ENCODE measurements at regions not wholly inside any gene's neighbourhood (a gene's known extent, or its start where the extent isn't known, plus 50 kb on each side); places are given as distances from the start of the nearest gene placed in this dataset.

- Histone ChIP-seq H3K79me2 (ENCODE audit: insufficient read depth, low read length) (no peaks in the 10 kb centered on the region), H3K36me3 (ENCODE audit: insufficient read depth, low read length) (no peaks in the 10 kb centered on the region), H3K4me2 (ENCODE audit: low read depth, low read length, poor library complexity, severe bottlenecking) (no peak overlapping the region), H3F3A (ENCODE audit: low read depth) (no peaks in the 10 kb centered on the region), H4K20me1 (ENCODE audit: insufficient read depth, low read length, poor library complexity, severe bottlenecking) (no peaks in the 10 kb centered on the region), H2AFZ (ENCODE audit: low read length) (no peak overlapping the region), H3K9ac (ENCODE audit: low read depth, low read length, poor library complexity, severe bottlenecking) (no peak overlapping the region), H3K9me3 (ENCODE audit: insufficient read depth, low read depth, low read length) (no peaks in the 10 kb centered on the region), H3K9me2 (replicated peaks; ENCODE audit: low read depth, low read length) (no peaks in the 10 kb centered on the region), H3K27me3 (ENCODE audit: insufficient read depth, low read length, poor library complexity, severe bottlenecking) (no peaks in the 10 kb centered on the region), H3K4me1 (ENCODE audit: insufficient read depth, low read length, poor library complexity, severe bottlenecking) (no peaks in the 10 kb centered on the region), H3K4me3 (ENCODE audit: low read length, poor library complexity, severe bottlenecking) (no peak overlapping the region)
- TF ChIP-seq EZH2phosphoT487 (IDR thresholded peaks at IDR 0.05; ENCODE audit: borderline replicate concordance) = no peak
- no peak for TF ChIP-seq CTCF (conservative IDR thresholded peaks at IDR 0.05; ENCODE audit: low read length)
Observed at GRCh38 chrX:42857766-42858165, 79.8 kb upstream of the PPP1R2C start.

- H2AFZ ChIP-seq (ENCODE audit: low read length) = no peak overlapping the region
- no peak overlapping the region for H3K4me2 ChIP-seq (ENCODE audit: low read depth, low read length, poor library complexity, severe bottlenecking)
- TF ChIP-seq CTCF (conservative IDR thresholded peaks at IDR 0.05; ENCODE audit: low read length) (no peak), EZH2phosphoT487 (IDR thresholded peaks at IDR 0.05; ENCODE audit: borderline replicate concordance) (no peak)
- H3K36me3 ChIP-seq (ENCODE audit: insufficient read depth, low read length) = no peaks in the 10 kb centered on the region
- H4K20me1 ChIP-seq (ENCODE audit: insufficient read depth, low read length, poor library complexity, severe bottlenecking) = no peaks in the 10 kb centered on the region
- no peaks in the 10 kb centered on the region for H3K79me2 ChIP-seq (ENCODE audit: insufficient read depth, low read length)
- peaks cover 7% of the 10 kb centered on the region for H3K4me1 ChIP-seq (ENCODE audit: insufficient read depth, low read length, poor library complexity, severe bottlenecking)
- no peaks in the 10 kb centered on the region for H3K27me3 ChIP-seq (ENCODE audit: insufficient read depth, low read length, poor library complexity, severe bottlenecking)
- H3K4me3 ChIP-seq (ENCODE audit: low read length, poor library complexity, severe bottlenecking) = no peak overlapping the region
- H3K9me3 ChIP-seq (ENCODE audit: insufficient read depth, low read depth, low read length) = no peaks in the 10 kb centered on the region
- no peak overlapping the region for H3K9ac ChIP-seq (ENCODE audit: low read depth, low read length, poor library complexity, severe bottlenecking)
- H3F3A ChIP-seq (ENCODE audit: low read depth) = no peaks in the 10 kb centered on the region
- no peaks in the 10 kb centered on the region for H3K9me2 ChIP-seq (replicated peaks; ENCODE audit: low read depth, low read length)
Observed at GRCh38 chrX:42869011-42869410, 91.0 kb upstream of the PPP1R2C start.

GRCh38 chrX:42869659-42870476, 91.9 kb upstream of the PPP1R2C start:
- H3K4me2 ChIP-seq (ENCODE audit: low read depth, low read length, poor library complexity, severe bottlenecking) = no peak overlapping the region

More at GRCh38 chrX:42869659-42870476, 91.9 kb upstream of the PPP1R2C start:
- Histone ChIP-seq H3K9me2 (replicated peaks; ENCODE audit: low read depth, low read length) (no peaks in the 10 kb centered on the region), H3K27me3 (ENCODE audit: insufficient read depth, low read length, poor library complexity, severe bottlenecking) (no peaks in the 10 kb centered on the region), H3K9ac (ENCODE audit: low read depth, low read length, poor library complexity, severe bottlenecking) (no peak overlapping the region), H3K4me1 (ENCODE audit: insufficient read depth, low read length, poor library complexity, severe bottlenecking) (peaks cover 7% of the 10 kb centered on the region), H3F3A (ENCODE audit: low read depth) (no peaks in the 10 kb centered on the region), H3K4me3 (ENCODE audit: low read length, poor library complexity, severe bottlenecking) (no peak overlapping the region), H3K79me2 (ENCODE audit: insufficient read depth, low read length) (no peaks in the 10 kb centered on the region), H4K20me1 (ENCODE audit: insufficient read depth, low read length, poor library complexity, severe bottlenecking) (no peaks in the 10 kb centered on the region), H3K9me3 (ENCODE audit: insufficient read depth, low read depth, low read length) (no peaks in the 10 kb centered on the region), H3K36me3 (ENCODE audit: insufficient read depth, low read length) (no peaks in the 10 kb centered on the region), H2AFZ (ENCODE audit: low read length) (no peak overlapping the region)
- no peak for TF ChIP-seq EZH2phosphoT487 (IDR thresholded peaks at IDR 0.05; ENCODE audit: borderline replicate concordance)
- TF ChIP-seq CTCF (conservative IDR thresholded peaks at IDR 0.05; ENCODE audit: low read length) = no peak
